Right hindlimb (tissue), 1 donor: ENCODE measurements at regions not wholly inside any gene's neighbourhood (a gene's known extent, or its start where the extent isn't known, plus 50 kb on each side); places are given as distances from the start of the nearest gene placed in this dataset.

Source experiments
- DNase-seq: peaks from one replicate; pipeline ENCODE4 v3.0.0-alpha.2; 2018

DNA sequence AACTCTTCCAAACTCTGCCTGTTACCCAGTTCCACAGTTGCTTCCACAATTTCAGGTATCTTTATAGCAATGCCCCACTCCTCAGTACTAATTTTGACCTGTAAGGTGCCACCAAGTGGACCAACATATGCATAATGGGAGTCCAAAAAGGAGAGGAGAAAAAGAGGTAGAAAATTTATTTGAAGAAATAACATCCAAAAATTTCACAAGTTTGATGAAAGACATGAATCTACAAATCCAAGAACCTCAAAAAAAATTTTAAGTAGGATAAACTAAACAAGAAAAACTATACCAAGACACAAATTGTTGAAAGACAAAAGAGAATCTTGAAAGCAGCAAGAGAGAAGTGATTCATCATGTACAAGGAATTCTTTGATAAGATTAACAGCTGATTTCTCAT lies 79.8 kb downstream of the BARX1 start:
- DNase-seq, result no peak

DNA sequence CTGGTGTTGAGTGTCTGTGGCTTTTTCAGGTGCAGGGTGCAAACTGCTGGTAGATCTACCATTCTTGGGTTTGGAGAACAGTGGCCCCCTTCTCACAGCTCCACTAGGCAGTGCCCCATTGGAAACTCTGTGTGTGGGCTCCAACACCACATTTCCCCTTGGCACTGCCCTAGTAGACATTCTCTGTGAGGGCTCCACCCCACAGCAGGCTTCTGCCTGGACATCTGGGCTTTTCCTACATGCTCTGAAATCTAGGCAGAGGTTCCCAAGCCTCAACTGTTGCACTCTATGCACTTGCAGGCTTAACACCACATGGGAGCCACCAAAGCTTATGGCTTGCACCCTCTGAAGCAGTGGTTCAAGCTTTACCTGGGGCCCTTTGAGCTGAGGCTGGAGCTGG lies 80.9 kb downstream of the BARX1 start:
- DNase-seq, result no peak

DNA sequence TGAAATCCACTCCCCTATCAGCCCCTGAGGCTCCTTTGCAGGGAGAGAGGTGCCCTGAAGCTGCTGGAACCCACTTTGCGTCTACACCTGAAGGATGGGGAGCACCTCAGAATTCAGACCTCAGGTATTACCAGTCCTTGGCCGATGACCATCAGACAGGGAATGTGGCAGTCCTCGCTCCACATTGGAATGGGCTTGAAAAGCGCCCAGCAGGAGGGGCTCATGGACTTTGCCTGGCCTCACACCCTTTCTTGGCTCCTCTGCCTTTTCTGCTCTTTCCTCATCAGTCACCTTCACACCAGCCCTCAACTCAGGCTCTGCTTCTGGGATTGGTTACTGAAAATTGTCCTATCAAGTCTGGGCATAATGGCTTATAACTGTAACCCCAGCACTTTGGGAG lies 83.9 kb downstream of the BARX1 start:
- no peak for DNase-seq

DNA sequence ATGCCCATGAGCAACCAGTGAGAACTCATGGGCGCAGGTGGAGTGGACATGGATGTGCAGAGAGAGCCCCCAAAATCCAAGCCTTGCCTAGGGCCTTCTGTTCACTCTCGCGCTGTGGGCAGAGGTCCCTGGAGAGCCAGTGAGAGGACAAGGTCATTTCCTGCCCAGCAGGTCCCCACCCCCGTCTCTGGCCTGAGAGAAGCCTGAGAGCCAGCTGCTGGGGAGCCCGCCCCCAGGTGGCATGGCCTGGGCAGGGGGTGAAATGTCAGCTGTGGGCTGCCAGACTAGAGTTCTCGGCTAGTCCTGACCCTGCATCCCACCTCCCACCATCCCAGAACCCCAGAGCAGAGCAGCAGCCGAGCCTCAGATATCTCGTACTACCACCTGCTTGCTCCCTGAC lies 85.3 kb downstream of the BARX1 start:
- DNase-seq, result no peak

DNA sequence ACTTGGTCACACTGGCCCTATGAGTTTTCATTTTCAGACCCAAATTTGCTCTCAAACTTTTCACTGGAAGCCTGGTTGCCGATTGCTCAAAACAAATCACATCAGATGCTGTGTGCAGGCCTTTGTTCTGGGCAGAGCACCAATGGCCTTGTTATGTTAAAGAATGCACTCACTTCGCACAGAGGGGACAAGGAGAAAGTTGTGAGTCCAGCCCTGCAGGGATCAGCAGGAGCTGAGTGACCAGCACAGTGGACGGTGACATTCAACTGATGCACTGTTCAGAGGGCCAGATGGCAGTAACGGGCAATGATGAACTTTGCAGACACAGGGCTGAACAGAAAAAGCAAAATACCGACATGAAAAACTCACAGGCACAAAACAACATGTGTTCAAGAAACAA lies 86.1 kb downstream of the BARX1 start:
- DNase-seq, result no peak

DNA sequence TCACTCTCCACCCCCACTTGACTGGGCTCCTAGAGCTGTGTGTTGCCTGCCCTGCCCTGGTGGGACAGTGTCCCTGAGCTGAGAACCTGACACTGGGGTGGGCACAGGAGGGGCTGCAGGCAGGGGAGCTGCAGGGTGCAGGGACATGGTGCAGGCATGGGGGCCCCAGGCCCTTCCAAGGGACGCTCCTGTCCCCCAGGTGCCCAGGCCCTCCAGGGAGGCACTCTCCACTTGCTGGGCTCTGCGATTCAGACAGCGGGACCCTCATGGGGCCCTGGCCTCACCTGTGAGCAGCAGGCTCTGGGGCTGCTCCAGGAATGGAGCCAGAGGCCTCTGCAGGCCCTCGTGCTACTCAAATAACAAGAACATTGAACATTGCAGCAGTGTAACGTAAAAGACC lies 89.4 kb downstream of the BARX1 start:
- DNase-seq, result no peak

DNA sequence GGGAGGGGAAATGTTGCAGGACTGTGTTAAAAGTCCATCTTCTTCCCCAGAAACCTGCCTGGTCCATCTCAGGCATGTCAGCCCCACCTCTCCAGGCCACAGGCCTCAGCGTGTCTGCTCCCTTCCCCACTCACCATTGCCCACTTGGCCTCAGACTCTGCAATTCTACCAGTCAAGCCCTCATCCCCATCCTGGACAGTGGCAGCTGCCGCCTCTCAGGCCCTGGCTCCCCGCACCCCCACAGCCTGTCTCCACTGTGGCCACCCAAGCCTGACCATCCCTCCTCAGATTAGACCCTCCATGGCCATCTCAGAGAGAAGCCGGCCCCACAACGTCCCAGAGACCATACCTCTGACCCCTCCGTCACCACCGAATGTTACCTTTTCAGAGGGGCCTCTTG lies 89.9 kb downstream of the BARX1 start:
- no peak for DNase-seq

DNA sequence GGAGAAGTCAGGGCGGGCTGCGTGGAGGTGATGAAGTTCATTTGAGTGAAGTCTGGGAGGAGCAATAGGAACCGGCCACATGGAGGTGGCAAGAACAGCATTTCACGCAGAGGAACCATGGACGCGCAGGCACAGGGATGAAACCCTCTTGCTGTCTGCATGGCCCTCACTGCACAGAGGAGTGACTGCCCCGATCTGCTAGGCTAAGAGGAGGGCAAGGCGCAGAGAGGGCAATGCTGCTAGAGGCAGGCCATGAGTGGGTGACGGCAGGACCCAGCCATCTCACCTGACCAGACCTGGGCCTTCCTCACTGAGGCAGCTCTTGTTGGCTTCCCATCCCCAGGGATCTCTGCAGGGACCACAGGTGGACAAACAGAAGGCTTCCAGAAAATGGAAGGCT lies 90.3 kb downstream of the BARX1 start:
- no peak for DNase-seq

DNA sequence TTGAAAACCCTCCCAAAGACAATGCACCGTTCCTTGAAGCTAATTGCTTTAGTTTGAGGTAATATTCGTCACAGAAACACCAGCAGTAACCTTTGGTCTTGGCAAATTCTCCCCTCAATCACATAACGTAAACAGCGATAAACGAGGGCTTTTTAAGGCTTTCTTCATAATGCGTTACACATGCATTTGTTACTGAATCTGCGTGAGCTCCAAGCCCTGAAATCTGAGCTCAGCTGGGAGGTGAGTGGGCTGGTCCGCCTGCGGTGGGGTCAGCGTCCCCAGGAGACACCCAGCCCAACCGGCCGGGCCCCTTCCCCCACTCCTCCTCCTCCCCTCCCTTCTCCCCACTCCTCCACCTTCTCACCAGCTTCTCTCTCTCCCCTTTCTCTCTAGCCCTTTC lies 91.1 kb downstream of the BARX1 start:
- DNase-seq, result no peak

DNA sequence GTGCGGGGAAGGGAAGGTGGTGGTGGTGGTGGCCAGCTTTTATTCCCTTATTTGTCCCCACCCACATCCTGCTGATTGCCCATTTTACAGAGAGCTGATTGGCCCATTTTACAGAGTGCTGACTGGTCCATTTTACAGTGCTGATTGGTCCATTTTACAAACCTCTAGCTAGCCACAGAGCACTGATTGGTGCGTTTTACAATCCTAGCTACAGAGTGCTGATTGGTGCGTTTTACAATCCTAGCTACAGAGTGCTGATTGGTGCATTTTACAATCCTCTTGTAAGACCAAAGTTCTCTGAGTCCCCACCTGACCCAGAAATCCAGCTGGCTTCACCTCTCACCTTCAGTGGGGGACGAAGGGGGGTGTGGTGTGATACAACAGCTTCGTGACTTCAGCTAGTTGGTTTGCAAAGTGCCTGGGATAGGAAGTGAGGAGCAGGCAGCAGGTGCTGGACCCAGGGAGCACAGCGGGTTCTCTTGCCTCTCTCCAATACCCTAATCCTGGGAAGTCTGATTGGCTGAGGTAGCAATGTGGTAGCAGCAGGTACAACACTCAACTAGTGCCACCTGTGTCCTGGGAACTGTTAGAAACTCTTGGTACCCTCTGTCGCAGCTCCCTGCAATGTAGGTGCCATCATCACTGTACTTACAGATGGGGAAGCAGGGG lies 92.1 kb downstream of the BARX1 start:
- DNase-seq, result no peak

DNA sequence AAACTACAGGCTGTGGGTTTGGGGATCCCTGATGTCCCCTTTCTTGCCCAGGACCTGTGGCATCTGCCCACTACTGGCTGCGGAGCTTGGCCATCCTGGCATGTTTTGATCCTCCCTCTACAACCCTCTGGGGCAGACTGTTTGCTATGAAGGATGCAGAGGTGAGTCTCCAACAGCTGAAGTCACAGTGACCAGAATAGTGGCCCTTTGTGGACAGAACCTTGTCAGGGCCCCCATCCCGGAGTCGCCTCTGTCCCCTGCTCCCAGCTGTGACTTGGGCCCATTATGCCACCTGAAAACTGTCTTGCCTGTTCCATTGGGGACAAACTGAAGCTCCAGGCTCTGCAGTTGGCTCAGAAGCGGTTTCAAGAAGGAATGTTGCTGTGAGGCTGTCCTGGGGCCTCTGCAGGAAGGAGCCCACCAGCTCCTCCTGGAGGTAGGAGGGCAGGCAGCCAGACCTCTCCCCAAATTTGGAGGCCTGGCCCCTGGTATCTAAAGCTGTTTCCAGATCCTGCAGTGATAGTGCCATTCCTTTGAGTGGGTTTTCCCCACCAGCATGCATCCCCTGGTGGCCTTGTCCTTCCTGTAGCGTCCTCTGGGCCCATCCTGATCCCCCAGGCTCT lies 93.3 kb downstream of the BARX1 start:
- no peak for DNase-seq

DNA sequence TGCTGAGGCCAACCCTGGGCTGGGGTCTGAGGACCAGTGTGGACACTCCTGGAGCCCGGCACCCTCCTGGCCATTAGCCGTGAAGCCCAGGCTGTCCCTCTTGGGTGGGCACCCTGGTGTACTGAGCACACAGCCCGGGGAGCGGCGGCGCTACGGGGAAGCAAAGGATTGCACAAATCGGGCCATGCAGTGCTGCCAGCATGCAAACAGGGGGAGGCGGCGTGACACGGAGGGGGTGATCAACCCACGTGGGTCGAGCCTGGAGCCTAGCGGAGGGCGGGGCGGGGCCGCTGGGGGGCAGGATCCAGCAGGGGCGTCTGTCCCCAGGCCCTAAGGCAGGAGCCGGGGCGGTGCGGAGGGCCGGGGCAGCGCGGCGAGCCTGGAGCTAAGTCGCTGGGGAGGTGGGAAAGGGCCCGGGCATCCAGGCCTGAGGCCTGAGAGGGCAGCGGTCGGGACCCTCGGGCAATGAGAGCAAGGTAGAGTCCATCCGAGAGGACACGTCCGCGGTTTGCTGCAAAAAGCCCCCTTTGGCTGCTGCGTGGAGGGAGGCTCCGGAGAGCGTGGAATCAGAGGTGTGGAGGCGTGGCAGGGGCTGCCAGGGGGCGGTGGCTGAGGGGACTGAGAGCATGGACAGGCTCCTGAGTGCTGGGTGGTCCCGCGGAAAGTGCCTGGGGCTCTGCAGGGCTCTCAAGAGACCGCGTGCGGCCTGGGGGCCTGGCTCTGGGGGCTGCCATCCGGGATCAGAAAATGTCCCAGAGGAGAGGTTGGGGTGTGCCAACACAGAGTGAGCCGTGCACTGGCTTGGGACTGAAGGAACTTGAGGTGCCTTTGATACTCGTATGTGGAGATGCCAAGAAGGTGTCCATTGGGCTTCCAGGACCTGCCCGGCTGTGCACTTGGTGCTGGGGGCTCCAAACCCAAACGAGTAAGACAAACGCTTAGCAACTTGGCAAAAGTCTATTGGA lies 94.2 kb downstream of the BARX1 start:
- DNase-seq, result peak; percentile 43

DNA sequence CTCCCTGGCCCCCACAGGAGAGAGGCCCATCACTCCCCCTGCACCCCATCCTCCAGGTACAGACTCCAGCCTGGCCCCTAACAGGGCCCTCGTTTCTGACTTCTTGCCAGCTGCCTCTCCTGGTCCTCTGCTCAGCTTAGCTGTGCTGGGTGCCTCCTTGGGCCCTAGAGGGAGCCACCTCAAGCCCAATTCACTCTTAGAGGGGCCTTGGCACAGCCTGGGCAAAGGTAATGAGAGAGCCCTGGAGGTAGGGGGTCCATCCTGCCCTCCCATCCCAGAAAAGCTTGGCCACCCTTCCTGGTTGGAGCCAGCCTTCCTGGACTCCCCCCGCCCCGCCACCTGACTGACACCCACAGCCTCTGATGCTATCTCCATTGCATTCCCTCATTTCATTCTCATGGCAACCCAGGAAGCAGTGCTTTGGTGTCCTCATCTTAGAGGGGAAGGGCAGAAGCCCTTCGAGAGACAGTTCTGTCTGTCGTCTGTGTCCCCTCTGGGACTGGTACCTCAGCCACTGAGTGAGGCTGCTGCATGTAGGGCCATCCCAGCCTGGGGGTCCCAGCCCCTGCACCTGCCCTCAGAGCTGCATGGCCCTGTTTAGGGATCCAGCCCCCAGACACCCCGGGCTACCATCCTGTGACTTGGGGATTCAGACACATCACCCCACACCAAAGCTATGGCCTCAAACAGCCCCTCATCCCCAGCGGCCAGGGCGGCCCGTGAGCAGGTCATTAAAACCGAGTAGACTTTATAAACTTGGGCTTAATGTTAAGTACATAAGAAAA lies 95.5 kb downstream of the BARX1 start:
- no peak for DNase-seq

DNA sequence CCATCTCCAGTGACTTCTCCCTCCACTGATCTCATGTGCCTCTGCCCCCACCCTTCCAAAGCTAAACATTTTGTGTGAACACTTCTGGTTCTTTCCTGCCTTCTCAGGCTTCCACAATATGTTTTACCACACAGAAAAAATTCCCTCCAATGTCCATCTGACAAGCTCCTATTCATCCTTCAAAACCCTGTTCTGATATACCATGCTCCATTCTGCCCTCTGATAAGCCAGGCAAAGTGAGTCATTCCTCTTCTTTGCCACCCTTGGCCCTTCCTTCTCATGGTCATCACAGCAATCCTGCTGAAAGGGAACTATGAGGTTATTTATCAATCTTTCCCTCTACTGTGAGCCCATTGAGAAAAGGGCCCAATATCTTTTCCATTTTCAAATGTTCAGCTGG lies 97.6 kb downstream of the BARX1 start:
- DNase-seq, result no peak

DNA sequence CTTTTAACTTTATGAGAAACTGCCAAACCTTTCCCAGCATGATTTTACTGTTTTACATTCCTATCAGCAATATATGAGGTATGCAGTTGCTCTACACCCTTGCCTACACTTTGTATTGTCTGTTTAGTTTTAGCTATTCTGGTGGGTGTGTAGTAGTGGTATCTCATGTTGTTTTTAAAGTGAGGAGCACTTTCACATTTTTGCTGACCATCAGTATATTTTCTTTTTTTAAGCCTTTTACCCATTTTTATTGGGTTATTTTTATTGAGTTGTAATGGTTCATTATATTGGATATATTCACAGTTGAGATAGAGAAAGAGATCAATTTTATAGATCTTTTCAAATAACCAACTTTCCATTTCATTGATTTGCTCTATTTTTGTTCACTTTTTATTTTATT lies 102.4 kb downstream of the BARX1 start:
- DNase-seq, result no peak

DNA sequence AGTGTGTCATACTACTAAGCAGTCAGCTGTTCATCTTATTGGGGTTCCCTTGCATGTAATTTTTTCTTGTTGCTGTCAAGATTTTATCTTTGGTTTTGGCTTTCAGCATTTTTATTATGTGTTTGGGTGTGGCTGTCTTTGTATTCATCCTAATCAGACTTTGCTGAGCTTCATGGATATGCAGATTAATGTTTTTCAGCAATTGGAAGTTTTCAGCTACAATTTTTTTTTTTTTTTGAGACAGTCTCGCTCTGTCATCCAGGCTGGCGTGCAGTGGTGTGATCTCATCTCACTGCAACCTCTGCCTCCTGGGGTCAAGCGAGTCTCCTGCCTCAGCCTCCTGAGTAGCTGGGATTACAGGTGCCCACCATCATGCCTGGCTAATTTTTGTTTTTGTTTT lies 108.8 kb downstream of the BARX1 start:
- DNase-seq, result no peak

DNA sequence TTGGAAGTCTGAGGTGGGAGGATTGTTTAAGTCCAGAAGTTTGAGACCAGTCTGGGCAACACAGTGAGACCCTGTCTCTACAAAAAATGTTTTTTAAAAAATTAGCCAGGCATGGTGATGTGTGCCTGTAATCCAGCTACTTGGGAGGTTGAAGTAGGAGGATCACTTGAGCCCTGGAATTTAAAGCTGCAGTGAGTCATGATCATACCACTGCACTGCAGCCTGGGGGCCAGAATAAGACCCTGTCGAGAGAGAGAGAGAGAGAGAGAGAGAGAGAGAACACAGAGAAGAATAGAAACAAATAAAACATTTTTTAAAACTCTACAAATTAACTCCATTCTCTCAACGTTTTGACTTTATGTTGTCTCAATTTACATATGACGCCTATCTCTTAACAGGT lies 111.8 kb downstream of the BARX1 start:
- no peak for DNase-seq

DNA sequence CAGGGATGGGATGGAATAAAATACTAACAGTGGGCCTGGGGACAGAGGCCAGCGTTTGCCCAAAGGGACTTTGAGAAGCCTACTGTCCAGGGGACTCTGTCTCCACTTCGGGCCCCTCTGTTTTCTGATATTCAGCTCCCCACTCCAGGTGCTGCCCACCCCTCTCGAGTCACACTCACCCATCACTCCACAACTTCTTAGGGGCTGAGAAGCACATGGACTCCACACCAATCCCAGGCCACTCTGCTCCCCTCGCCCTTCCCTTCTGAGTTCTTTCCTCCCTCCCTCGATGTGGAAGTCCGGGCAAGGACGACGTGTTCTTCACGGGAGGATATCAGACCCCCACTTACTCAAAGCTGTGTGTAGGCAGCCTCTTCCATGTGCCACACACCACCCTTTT lies 124.5 kb downstream of the BARX1 start:
- DNase-seq, result no peak

DNA sequence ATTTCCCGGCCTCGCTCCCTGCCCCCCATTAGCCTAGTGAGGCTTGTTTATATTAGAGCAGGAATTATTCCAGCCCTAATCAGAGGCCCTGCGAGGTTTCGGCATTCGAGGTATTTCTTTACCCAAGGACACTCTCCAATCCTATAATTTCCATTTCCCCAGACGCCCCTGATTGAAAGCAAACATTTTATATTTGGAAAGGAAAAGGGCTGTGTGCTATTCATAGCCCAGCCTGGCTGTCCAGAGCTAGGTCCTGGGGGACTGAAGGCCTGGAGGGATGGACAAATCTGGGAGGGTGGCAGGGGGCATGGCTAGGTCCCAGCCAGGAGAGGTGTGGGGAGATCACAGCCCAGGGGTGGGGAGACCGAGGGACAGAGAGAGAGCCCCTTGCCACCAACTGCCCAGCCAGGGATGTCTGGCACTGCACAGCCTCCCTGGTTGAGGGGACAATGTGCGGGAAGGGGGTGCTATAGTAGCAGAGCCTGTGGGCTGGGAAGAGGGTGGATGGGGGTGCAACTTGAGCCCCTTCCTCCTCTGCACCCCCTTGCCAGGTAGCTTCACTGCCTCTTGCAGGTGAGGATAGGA lies 125.1 kb downstream of the BARX1 start:
- DNase-seq, result no peak

DNA sequence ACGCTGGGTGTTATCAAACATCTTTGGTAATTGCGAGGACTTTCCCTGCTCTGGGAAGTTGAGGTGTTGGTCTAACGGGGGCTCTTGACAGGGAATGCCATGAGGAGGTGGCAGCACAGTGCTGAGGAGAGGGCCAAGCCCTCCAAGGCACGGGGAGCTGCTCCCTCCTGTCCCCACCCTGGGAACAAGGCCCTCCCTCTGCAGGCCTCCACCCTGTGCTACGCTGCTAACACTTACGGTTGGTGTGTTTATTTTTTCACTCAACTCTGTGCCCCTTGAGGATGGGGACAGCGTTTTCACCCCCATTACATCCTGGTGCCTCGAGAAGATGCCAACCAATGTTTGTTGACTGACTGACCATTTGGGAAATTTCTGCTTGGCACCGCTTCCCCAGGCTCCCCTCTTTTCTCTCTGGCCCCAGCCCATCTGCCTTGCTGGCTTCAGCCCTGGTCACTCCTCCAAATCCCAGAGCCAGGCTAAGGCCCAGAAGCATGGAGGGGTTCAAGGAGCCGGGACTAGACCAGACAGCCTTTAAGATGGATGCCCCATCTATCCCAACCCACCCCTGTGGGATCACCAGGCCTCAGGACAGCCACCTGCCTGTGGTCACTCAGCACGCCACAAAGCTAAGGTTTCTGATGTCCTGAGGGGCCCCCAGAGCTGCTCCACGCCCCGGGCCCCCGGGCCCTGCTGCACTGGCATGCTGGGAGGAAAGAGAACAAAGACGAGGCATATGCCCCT lies 125.7 kb downstream of the BARX1 start:
- DNase-seq, result no peak

DNA sequence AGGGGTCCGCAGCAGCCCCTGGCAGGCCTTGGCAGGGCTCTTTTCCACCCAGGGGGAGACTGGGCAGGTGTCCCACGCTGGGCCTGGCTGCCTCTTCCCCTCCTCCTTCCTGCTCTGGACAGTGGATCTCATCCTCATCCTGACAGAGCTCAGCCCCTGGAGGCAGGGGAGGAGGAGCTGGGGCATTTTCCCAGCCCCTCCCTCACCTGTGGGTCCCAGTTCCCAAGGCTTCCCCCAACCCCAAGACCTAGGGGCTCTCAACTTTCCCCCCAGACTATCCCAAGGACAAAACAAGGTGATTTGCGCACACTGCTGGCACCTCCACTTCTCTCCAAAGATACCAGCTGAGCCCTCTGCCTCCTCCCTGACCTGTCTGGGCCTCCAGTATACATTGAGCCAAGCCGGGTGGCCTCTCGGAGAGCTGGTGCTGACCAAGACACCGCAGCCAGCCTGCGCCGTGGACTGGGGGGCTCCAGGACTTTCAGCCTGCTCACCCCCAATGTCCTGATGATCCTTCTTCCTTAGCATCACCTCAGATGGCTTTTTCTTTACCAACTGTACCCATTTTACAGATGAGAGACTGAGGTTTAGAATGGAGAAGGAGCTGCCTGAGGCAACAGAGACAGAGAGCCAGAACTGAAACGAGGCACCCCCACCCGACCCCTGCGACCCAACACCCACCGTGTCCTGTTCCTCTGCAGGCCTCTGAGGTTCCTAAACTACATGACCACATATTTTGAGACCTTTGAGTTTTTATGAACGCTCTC lies 126.6 kb downstream of the BARX1 start:
- DNase-seq, result no peak
